ENCODE measurements at regions not wholly inside any gene's neighbourhood (a gene's known extent, or its start where the extent isn't known, plus 50 kb on each side); places are given as distances from the start of the nearest gene placed in this dataset.

GRCh38 chr2:43073401-43073825 is 153.0 kb downstream of the ZFP36L2 start:
- peak; percentile 59 for DNase-seq (ENCODE audit: low spot score)
- Histone ChIP-seq H3K27me3 (replicated peaks; ENCODE audit: insufficient read depth, low read depth, low read length, poor library complexity) (no peaks in the 10 kb centered on the region), H3K4me3 (ENCODE audit: low read depth, low read length, poor library complexity, severe bottlenecking) (no peak overlapping the region), H3K36me3 (ENCODE audit: insufficient read depth, low read length, poor library complexity, severe bottlenecking) (no peaks in the 10 kb centered on the region), H3K27ac (ENCODE audit: low read depth, low read length, poor library complexity, severe bottlenecking) (no peak overlapping the region), H3K4me1 (ENCODE audit: insufficient read depth, low read length, poor library complexity, severe bottlenecking) (peaks cover 21% of the 10 kb centered on the region), H3K9me3 (ENCODE audit: low read depth, low read length, poor library complexity, severe bottlenecking) (no peaks in the 10 kb centered on the region)
- ChIA-PET POLR2A (ENCODE audit: low non-redundant PET) (no interaction called here), CTCF (no interaction called here)
- BruUV-seq (replicated peaks), result no TSS peak
- intact Hi-C loops (cut with micrococcal nuclease; ENCODE audit: unreplicated experiment), result no loop called here
- TF ChIP-seq EZH2 (IDR thresholded peaks at IDR 0.05; ENCODE audit: borderline replicate concordance, low read depth, low read length, poor library complexity, severe bottlenecking) (no peak), CTCF (conservative IDR thresholded peaks at IDR 0.05; ENCODE audit: low read depth, low read length) (no peak)

GRCh38 chr2:43071599-43072550 is 154.5 kb downstream of the ZFP36L2 start:
- ChIA-PET POLR2A (ENCODE audit: low non-redundant PET) (no interaction called here), CTCF (no interaction called here)
- Histone ChIP-seq H3K36me3 (ENCODE audit: insufficient read depth, low read length, poor library complexity, severe bottlenecking) (no peaks in the 10 kb centered on the region), H3K27me3 (replicated peaks; ENCODE audit: insufficient read depth, low read depth, low read length, poor library complexity) (no peaks in the 10 kb centered on the region), H3K9me3 (ENCODE audit: low read depth, low read length, poor library complexity, severe bottlenecking) (no peaks in the 10 kb centered on the region), H3K4me1 (ENCODE audit: insufficient read depth, low read length, poor library complexity, severe bottlenecking) (peaks cover 21% of the 10 kb centered on the region), H3K27ac (ENCODE audit: low read depth, low read length, poor library complexity, severe bottlenecking) (no peak overlapping the region), H3K4me3 (ENCODE audit: low read depth, low read length, poor library complexity, severe bottlenecking) (no peak overlapping the region)
- DNase-seq (ENCODE audit: low spot score), result no peak
- intact Hi-C loops (cut with micrococcal nuclease; ENCODE audit: unreplicated experiment), result no loop called here
- BruUV-seq (replicated peaks), result no TSS peak
- TF ChIP-seq EZH2 (IDR thresholded peaks at IDR 0.05; ENCODE audit: borderline replicate concordance, low read depth, low read length, poor library complexity, severe bottlenecking) (no peak), CTCF (conservative IDR thresholded peaks at IDR 0.05; ENCODE audit: low read depth, low read length) (no peak)

- no peaks in the 10 kb centered on the region for H3K9me3 ChIP-seq (ENCODE audit: low read depth, low read length, poor library complexity, severe bottlenecking)
- TF ChIP-seq EZH2 (IDR thresholded peaks at IDR 0.05; ENCODE audit: borderline replicate concordance, low read depth, low read length, poor library complexity, severe bottlenecking) (no peak), CTCF (conservative IDR thresholded peaks at IDR 0.05; ENCODE audit: low read depth, low read length) (no peak)
- DNase-seq (ENCODE audit: low spot score), result no peak
- BruUV-seq (replicated peaks), result no TSS peak
- no peaks in the 10 kb centered on the region for H3K36me3 ChIP-seq (ENCODE audit: insufficient read depth, low read length, poor library complexity, severe bottlenecking)
- CTCF ChIA-PET, result no interaction called here
- no peak overlapping the region for H3K4me3 ChIP-seq (ENCODE audit: low read depth, low read length, poor library complexity, severe bottlenecking)
- POLR2A ChIA-PET (ENCODE audit: low non-redundant PET), result no interaction called here
- H3K4me1 ChIP-seq (ENCODE audit: insufficient read depth, low read length, poor library complexity, severe bottlenecking), result peaks cover 20% of the 10 kb centered on the region
- H3K27ac ChIP-seq (ENCODE audit: low read depth, low read length, poor library complexity, severe bottlenecking), result no peak overlapping the region
- no peaks in the 10 kb centered on the region for H3K27me3 ChIP-seq (replicated peaks; ENCODE audit: insufficient read depth, low read depth, low read length, poor library complexity)
- intact Hi-C loops (cut with micrococcal nuclease; ENCODE audit: unreplicated experiment), result no loop called here
Observed at GRCh38 chr2:43070676-43071502, 155.5 kb downstream of the ZFP36L2 start.
